ENCODE measurements at regions not wholly inside any gene's neighbourhood (a gene's known extent, or its start where the extent isn't known, plus 50 kb on each side); places are given as distances from the start of the nearest gene placed in this dataset.
"Not testable (repeated sequence)": the region's sequence is repeated elsewhere in the genome, so short reads cannot be mapped to it uniquely, and the experiment has no call there.

DNA sequence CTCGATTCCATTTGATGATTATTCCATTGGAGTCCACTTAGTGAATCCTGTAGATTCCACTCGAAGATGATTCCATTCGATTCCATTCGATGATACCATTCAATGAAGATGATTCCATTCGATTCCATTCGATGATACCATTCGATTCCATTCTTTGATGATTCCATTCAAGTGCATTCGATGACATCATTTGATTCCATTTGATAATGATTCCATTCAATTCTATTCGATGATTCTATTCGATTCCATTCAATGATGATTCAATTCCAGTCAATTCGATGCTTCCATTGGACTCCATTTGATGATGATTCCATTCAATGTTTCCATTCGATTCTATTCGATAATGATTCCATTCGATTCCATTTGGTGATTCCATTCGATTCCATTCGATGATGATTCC lies 1150.0 kb downstream of the TP53TG3F start:
- DNase-seq; intact Hi-C loops (cut with DNase I); H3K36me3 ChIP-seq; H3K4me1 ChIP-seq; H3K4me3 ChIP-seq; ATAC-seq; H3K27me3 ChIP-seq; H3K27ac ChIP-seq: not testable (repeated sequence)
- 75 to 82% (median 78%) methylated on average over 16 of the region's 16 CpGs for WGBS, 4 donors
- peaks cover 0 to 92% (median 50%) of the 10 kb centered on the region in 12 donors for H3K9me3 ChIP-seq

All from heart left ventricle (tissue), 16 donors.